Prostate gland (tissue), 2 donors: ENCODE measurements at regions not wholly inside any gene's neighbourhood (a gene's known extent, or its start where the extent isn't known, plus 50 kb on each side); places are given as distances from the start of the nearest gene placed in this dataset.

Experiments used
- DNase-seq: peaks from one replicate; pipeline ENCODE4 v3.0.0-alpha.2; 2019; ENCODE audit warnings: low spot score
- H3K27ac ChIP-seq, 2 donors: fragments of 200-600 bp; sonication (generic); 2 replicates each; pipeline ENCODE4 v1.5.1; 2017 to 2019
- H3K27me3 ChIP-seq: fragments of 200-600 bp; sonication (generic); replicated peaks from 2 replicates; pipeline ENCODE4 v1.5.1; 2019; ENCODE audit not compliant: insufficient read depth
- H3K36me3 ChIP-seq, 2 donors: fragments of 200-600 bp; sonication (generic); 1 replicate in 1 of 2; 2 replicates in 1 of 2; pipeline versions ENCODE4 v1.5.1 to v1.8.1; 2017 to 2019
- H3K4me1 ChIP-seq: fragments of 200-600 bp; sonication (generic); replicated peaks from 2 replicates; pipeline ENCODE4 v1.5.1; 2019
- H3K4me3 ChIP-seq, 2 donors: fragments of 200-600 bp; sonication (generic); 2 replicates each; pipeline ENCODE4 v1.5.1; 2017 to 2019
- H3K9me3 ChIP-seq: fragments of 200-600 bp; sonication (generic); 2 replicates; pipeline ENCODE4 v1.5.1; 2017
- POLR2A ChIP-seq: fragments of 450-650 bp; IDR thresholded peaks from one replicate; pipeline ENCODE4 v1.6.1; 2016; ENCODE audit warnings: antibody characterized with exemption, mild to moderate bottlenecking
- POLR2AphosphoS5 ChIP-seq: sonication (generic); formaldehyde crosslinking; IDR thresholded peaks from one replicate; pipeline ENCODE4 v1.6.1; 2017; ENCODE audit warnings: antibody characterized with exemption
- WGBS: methylation state at CpG from one replicate; pipeline ENCODE4 v1.1.5; 2018; 5-methylcytosine and 5-hydroxymethylcytosine counted together
- intact Hi-C: fragments of 100-400 bp; cut with DNase I; formaldehyde crosslinking; loops from one replicate; pipeline ENCODE4 v1.14.2; 2022
- TF ChIP-seq, protein P1 (sequence below), 4 experiments: fragments of 200-600 bp in 2 of 4; fragments of 450-650 bp in 2 of 4; sonication (generic) in 2 of 4; IDR thresholded peaks; 1 replicate in 3 of 4; 2 replicates in 1 of 4; pipeline ENCODE4 v1.5.1; 2016 to 2019; ENCODE audit warnings: antibody characterized with exemption in 4 of 4, mild to moderate bottlenecking in 2 of 4, moderate library complexity in 2 of 4

GRCh38 chr21:25428537-25428936 is 178.7 kb downstream of the MRPL39 start:
- TF ChIP-seq POLR2A: no peak
- TF ChIP-seq, protein P1, sequence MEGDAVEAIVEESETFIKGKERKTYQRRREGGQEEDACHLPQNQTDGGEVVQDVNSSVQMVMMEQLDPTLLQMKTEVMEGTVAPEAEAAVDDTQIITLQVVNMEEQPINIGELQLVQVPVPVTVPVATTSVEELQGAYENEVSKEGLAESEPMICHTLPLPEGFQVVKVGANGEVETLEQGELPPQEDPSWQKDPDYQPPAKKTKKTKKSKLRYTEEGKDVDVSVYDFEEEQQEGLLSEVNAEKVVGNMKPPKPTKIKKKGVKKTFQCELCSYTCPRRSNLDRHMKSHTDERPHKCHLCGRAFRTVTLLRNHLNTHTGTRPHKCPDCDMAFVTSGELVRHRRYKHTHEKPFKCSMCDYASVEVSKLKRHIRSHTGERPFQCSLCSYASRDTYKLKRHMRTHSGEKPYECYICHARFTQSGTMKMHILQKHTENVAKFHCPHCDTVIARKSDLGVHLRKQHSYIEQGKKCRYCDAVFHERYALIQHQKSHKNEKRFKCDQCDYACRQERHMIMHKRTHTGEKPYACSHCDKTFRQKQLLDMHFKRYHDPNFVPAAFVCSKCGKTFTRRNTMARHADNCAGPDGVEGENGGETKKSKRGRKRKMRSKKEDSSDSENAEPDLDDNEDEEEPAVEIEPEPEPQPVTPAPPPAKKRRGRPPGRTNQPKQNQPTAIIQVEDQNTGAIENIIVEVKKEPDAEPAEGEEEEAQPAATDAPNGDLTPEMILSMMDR (IDR thresholded peaks at IDR 0.05): no peak
- no peak for TF ChIP-seq POLR2AphosphoS5
- intact Hi-C loops: no loop called here
- DNase-seq: no peak

DNA sequence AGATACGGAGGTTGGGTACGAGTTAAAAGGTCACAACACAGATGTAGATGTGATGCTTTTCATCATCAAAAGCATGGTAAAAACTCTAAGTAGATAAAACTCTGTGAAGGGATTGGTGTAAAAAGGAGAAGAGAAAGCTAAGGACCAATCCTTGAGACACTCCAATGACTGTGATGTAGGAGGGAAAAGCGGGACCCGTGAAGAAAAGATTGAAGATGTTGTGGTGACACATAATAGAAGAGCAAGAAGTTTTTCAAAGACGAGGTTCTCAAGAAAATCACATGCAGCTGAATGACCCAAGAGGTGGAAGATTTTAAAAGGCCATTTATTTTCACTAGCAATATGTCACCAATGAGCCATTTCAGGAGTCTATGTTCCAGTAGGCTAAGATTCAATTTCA is 179.5 kb downstream of the MRPL39 start:
- Histone ChIP-seq H3K4me3 (no peak overlapping the region), H3K4me1 (no peaks in the 10 kb centered on the region), H3K27ac (no peak overlapping the region), H3K9me3 (no peaks in the 10 kb centered on the region), H3K36me3 (no peaks in the 10 kb centered on the region), H3K27me3 (no peaks in the 10 kb centered on the region)
- WGBS: 85% methylated on average over 5 of the region's 5 CpGs
- no peak for DNase-seq
- intact Hi-C loops: no loop called here
- TF ChIP-seq POLR2A (no peak), POLR2AphosphoS5 (no peak)
- TF ChIP-seq, protein P1 (IDR thresholded peaks at IDR 0.05): no peak

More at GRCh38 chr21:25428537-25428936, 178.7 kb downstream of the MRPL39 start:
- no peak overlapping the region for H3K27ac ChIP-seq
- no peaks in the 10 kb centered on the region for H3K36me3 ChIP-seq
- H3K4me1 ChIP-seq: no peaks in the 10 kb centered on the region
- H3K9me3 ChIP-seq: no peaks in the 10 kb centered on the region
- H3K27me3 ChIP-seq: no peaks in the 10 kb centered on the region
- H3K4me3 ChIP-seq: no peak overlapping the region

DNA sequence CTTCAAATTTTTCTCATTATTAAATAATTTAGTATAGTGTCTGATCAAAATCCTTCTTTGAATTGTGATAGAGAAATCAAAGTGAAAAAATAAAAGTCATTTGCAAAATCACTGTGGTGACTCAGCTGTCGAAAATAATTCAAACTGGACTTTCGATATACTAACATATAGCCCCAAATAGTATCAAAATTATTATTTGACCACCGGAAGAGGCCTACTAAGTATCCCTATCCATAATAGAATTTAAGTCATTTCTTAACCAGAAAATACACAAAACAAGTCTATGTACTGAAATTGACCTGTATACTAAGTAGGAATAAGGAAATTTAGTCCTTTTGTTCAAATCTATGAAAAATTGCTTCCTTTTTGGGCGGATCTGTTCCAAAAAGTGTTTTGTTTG is 180.7 kb downstream of the MRPL39 start:
- Histone ChIP-seq H3K4me3 (no peak overlapping the region), H3K4me1 (no peaks in the 10 kb centered on the region), H3K27me3 (no peaks in the 10 kb centered on the region), H3K9me3 (no peaks in the 10 kb centered on the region), H3K36me3 (no peaks in the 10 kb centered on the region), H3K27ac (no peak overlapping the region)
- intact Hi-C loops: no loop called here
- 93% methylated on average over 4 of the region's 4 CpGs for WGBS
- no peak for TF ChIP-seq POLR2A
- TF ChIP-seq, protein P1 (IDR thresholded peaks at IDR 0.05): no peak
- TF ChIP-seq POLR2AphosphoS5: no peak
- no peak for DNase-seq

DNA sequence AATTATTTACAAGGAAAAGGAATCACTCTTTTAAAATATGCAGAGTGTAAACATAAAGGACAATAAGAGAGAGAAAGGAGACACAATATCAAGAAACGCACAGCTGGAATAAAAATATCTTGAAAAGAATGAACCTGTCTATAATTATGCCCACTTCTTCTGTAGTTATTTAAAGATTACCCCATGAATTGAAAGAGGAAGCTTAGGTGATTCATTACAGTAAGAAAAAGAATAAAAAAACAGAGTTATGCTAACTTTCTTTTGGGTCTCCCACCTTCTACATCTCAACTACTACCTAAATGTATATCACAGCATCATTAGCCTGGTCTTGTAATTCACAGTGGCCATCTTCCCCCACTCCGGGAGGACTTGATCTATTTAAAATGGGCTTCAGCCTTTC is 182.1 kb downstream of the MRPL39 start:
- H3K9me3 ChIP-seq: no peaks in the 10 kb centered on the region
- no peak overlapping the region for H3K27ac ChIP-seq
- WGBS: 64% methylated on average over 2 of the region's 2 CpGs
- intact Hi-C loops: no loop called here
- no peak for TF ChIP-seq POLR2AphosphoS5
- TF ChIP-seq POLR2A: no peak
- TF ChIP-seq, protein P1 (IDR thresholded peaks at IDR 0.05): no peak
- no peak overlapping the region for H3K4me3 ChIP-seq
- no peaks in the 10 kb centered on the region for H3K27me3 ChIP-seq
- H3K36me3 ChIP-seq: no peaks in the 10 kb centered on the region
- no peaks in the 10 kb centered on the region for H3K4me1 ChIP-seq
- no peak for DNase-seq

GRCh38 chr21:25424634-25425033 is 182.6 kb downstream of the MRPL39 start:
- WGBS: 73% methylated on average over 2 of the region's 2 CpGs
- intact Hi-C loops: no loop called here
- Histone ChIP-seq H3K27me3 (no peaks in the 10 kb centered on the region), H3K9me3 (no peaks in the 10 kb centered on the region), H3K4me1 (no peaks in the 10 kb centered on the region), H3K36me3 (no peaks in the 10 kb centered on the region), H3K4me3 (no peak overlapping the region), H3K27ac (no peak overlapping the region)
- TF ChIP-seq POLR2AphosphoS5 (no peak), POLR2A (no peak)
- TF ChIP-seq, protein P1 (IDR thresholded peaks at IDR 0.05): no peak
- DNase-seq: no peak
